ENCODE measurements at regions not wholly inside any gene's neighbourhood (a gene's known extent, or its start where the extent isn't known, plus 50 kb on each side); places are given as distances from the start of the nearest gene placed in this dataset.

DNA sequence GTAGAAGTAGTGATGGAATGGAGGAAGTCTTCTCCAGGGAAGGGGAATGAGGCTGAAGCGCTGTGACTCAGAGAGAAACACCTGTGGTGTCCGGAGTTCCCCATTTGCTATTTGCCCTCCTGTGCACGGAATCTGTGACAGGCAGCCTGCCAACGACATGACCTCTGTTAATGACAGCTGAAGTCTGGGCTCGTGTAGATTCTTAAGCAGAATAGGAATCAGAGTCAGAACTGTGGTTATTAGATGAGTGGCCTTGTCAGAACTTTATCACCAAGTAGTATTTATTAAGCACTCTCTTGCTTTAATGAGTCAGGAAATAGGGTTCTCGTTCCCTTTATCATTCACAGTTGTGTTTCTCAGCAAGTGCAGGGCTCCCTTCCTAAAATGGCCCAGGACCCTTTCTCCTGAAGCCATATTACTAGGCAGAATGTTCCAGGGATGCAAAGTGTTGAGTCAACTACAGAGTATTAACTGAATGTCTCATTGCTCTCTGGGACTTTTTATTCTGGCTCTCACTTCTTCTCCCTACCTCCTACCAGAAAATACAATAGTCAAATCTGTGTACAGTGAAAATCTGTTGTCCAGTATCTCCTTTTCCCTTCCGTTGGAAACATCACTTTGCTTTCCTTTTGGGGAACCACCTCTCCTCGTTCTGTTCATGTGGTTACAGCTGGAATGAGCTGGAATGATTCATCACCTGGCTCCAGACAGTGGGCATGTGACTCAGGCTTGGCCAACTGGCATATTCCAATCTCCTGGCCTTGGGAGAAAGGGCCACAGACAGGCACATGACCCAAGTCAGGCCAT is 77.8 kb upstream of the MAX start (continued):
- TF ChIP-seq, protein P1, sequence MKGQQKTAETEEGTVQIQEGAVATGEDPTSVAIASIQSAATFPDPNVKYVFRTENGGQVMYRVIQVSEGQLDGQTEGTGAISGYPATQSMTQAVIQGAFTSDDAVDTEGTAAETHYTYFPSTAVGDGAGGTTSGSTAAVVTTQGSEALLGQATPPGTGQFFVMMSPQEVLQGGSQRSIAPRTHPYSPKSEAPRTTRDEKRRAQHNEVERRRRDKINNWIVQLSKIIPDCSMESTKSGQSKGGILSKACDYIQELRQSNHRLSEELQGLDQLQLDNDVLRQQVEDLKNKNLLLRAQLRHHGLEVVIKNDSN (IDR thresholded peaks at IDR 0.05; ENCODE audit: borderline replicate concordance, low read depth): peak; percentile 91
- 0 out of 2 replicates have a peak, but pooled peaks have one; percentile 9 for TF ChIP-seq GABPA (IDR thresholded peaks at IDR 0.05; ENCODE audit: low read depth)
- TF ChIP-seq, protein P2, sequence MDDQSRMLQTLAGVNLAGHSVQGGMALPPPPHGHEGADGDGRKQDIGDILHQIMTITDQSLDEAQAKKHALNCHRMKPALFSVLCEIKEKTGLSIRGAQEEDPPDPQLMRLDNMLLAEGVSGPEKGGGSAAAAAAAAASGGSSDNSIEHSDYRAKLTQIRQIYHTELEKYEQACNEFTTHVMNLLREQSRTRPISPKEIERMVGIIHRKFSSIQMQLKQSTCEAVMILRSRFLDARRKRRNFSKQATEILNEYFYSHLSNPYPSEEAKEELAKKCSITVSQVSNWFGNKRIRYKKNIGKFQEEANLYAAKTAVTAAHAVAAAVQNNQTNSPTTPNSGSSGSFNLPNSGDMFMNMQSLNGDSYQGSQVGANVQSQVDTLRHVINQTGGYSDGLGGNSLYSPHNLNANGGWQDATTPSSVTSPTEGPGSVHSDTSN (IDR thresholded peaks at IDR 0.05): peak; percentile 54
- peak; percentile 25; the same call in 1 of the 2 replicates for TF ChIP-seq POLR2AphosphoS5 (IDR thresholded peaks at IDR 0.05; ENCODE audit: low read depth, low read length)
- TF ChIP-seq CHD2 (IDR thresholded peaks at IDR 0.05; ENCODE audit: low read length, partially characterized antibody): no peak
- TF ChIP-seq MXI1 (IDR thresholded peaks at IDR 0.05; ENCODE audit: low read depth, low read length): no peak
- TF ChIP-seq, protein P3, sequence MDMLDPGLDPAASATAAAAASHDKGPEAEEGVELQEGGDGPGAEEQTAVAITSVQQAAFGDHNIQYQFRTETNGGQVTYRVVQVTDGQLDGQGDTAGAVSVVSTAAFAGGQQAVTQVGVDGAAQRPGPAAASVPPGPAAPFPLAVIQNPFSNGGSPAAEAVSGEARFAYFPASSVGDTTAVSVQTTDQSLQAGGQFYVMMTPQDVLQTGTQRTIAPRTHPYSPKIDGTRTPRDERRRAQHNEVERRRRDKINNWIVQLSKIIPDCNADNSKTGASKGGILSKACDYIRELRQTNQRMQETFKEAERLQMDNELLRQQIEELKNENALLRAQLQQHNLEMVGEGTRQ (IDR thresholded peaks at IDR 0.05; ENCODE audit: borderline replicate concordance, low read depth, low read length): no peak
- TF ChIP-seq GATA2 (CRISPR knock-in tag; IDR thresholded peaks at IDR 0.05): no peak
- TF ChIP-seq NRF1 (IDR thresholded peaks at IDR 0.05; ENCODE audit: low read depth, low read length): no peak
- no peak for TF ChIP-seq RCOR1 (IDR thresholded peaks at IDR 0.05; ENCODE audit: low read length)
- peak; percentile 77 for TF ChIP-seq NFIC (IDR thresholded peaks at IDR 0.05; ENCODE audit: borderline replicate concordance)
- no peak for TF ChIP-seq SMC3 (IDR thresholded peaks at IDR 0.05; ENCODE audit: low read depth, low read length)
- 0 out of 4 replicates have a peak, but pooled peaks of 1 of the 2 experiments have one; percentile 34 for TF ChIP-seq EP300 (IDR thresholded peaks at IDR 0.05; ENCODE audit: borderline replicate concordance in 1 of 2, low read depth in 1 of 2, low read length in 1 of 2)
- no peak for TF ChIP-seq RAD21 (IDR thresholded peaks at IDR 0.05; ENCODE audit: low read length)
- TF ChIP-seq FOXM1 (IDR thresholded peaks at IDR 0.05; ENCODE audit: low read depth): no peak
- no peak for TF ChIP-seq RFX5 (IDR thresholded peaks at IDR 0.05; ENCODE audit: low read length)
- TF ChIP-seq YY1 (IDR thresholded peaks at IDR 0.05; ENCODE audit: low read depth): no peak
- peak; percentile 90 for TF ChIP-seq FOSL2 (IDR thresholded peaks at IDR 0.05; ENCODE audit: borderline replicate concordance, low read depth)
- TF ChIP-seq TCF12 (IDR thresholded peaks at IDR 0.05): peak; percentile 78
- TF ChIP-seq FOXJ3 (CRISPR knock-in tag; IDR thresholded peaks at IDR 0.05): no peak

Measured in SK-N-SH (cell line).